H1 (cell line): ENCODE measurements at regions not wholly inside any gene's neighbourhood (a gene's known extent, or its start where the extent isn't known, plus 50 kb on each side); places are given as distances from the start of the nearest gene placed in this dataset.

Source experiments
- YY1 ChIP-seq: IDR thresholded peaks from 2 replicates; pipeline ENCODE4 v1.6.1; 2011; ENCODE audit warnings: low read depth, mild to moderate bottlenecking, low read length

GRCh38 chr18:22253676-22254075 is 84.3 kb downstream of the GATA6 start (continued):
- no peak for TF ChIP-seq YY1
